Left ventricle myocardium superior (tissue), 1 donor: ENCODE measurements at regions not wholly inside any gene's neighbourhood (a gene's known extent, or its start where the extent isn't known, plus 50 kb on each side); places are given as distances from the start of the nearest gene placed in this dataset.
"Not testable (repeated sequence)": the region's sequence is repeated elsewhere in the genome, so short reads cannot be mapped to it uniquely, and the experiment has no call there.

Source experiments
- ATAC-seq: fragments of 200-7000 bp; cut with Tn5 transposase; one replicate; pipeline ENCODE4 v1.9.1; 2020; ENCODE audit warnings: mild to moderate bottlenecking, moderate library complexity
- DNase-seq: peaks from one replicate; pipeline ENCODE4 v3.0.0-alpha.2; 2020
- intact Hi-C: fragments of 100-400 bp; cut with micrococcal nuclease; formaldehyde crosslinking; loops from one replicate; pipeline ENCODE4 v1.11.0; 2022
- donor health status: DM: no; HTN: yes; CAD: no; lungs with severe emphysema.

DNA sequence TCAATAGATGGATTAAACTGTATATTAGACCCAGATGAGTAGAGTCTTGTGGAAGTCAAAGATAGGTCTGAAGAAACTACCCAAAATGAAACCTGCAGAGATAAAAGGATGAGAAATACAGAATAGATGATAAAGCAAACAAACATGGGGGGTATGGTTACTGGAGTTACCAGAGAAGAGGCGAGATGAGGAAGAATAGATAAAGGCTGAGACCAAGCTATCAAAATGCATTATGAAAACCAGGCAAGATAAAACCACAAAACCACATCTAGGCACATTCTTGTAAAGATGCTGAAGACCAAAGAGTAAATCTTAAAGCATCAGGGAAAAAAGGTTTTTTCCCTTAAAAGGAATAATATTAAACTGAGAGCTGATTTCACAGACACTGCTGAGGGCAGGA, 271.8 kb upstream of the NBPF12 start:
- DNase-seq, intact Hi-C loops, ATAC-seq: not testable (repeated sequence)

DNA sequence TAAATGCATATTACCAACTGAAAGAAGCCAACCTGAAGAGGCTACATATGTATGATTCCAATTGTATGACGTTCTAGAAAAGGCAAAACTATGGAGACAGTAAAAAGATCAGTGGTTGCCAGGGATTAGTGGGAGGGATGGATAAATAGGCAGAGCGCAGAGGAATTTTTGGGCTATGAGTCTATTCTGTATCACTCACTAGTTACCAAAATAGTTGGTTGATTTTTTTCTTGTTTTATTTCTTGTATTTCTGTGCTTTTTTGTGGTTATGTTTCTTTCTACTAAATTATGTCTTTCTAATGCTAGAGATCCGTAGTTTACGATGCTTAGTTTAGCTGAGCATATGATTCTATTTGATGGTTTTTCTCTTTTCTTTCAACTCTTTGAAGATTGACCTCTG, 277.9 kb upstream of the NBPF12 start:
- ATAC-seq, intact Hi-C loops, DNase-seq: not testable (repeated sequence)

DNA sequence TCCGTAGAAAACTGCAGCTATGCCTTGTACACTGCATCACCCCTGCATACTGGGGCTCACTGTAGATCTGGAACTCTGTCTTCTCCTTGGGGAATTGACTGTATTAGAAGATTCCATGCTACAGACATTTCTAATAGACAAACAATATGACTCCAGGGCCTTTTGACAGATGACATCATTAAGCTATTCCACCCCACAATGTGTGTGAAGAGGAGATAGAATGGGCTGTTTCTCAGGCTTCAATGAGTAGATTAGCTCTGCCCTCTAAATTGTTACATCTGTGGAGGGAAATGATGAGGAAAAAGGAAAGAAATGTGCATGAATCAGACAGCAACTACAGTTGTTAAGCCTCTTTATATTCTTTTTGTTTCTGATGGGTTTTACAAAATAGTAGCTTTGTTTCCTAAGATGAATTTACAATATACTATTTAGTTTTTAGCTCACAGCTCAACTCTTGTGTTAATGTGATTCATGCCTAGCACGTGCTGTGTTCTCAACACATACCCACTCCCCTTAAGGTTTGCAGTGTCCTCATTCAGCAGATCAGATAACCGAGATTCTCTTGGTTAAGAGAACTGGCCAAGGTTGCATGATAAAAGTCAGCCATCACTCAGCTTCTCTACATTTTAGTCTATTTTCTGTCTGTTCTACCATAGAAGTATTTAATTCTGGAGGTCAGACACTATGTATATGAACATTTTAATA, 281.6 kb upstream of the NBPF12 start:
- DNase-seq, intact Hi-C loops, ATAC-seq: not testable (repeated sequence)

DNA sequence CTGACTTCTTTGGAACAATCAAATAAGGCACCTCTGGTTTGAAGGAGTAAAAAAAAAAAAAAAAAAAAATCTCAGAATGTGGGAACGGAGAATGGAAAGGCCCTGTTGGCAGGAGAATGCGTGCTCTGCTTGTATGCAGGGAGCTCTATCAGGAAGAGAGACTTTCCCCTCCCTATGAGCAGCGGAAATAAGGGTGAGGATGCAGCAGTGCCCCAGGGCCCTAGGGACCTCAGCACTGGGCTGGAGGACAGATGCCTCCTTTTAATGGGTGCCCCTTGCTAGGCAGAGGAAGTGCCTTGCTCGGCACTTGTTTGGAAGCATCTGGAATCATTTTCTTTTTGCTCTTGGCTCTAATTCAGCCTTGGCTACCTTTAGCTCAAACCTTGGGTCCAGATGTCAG, 283.4 kb upstream of the NBPF12 start:
- DNase-seq, ATAC-seq, intact Hi-C loops: not testable (repeated sequence)

DNA sequence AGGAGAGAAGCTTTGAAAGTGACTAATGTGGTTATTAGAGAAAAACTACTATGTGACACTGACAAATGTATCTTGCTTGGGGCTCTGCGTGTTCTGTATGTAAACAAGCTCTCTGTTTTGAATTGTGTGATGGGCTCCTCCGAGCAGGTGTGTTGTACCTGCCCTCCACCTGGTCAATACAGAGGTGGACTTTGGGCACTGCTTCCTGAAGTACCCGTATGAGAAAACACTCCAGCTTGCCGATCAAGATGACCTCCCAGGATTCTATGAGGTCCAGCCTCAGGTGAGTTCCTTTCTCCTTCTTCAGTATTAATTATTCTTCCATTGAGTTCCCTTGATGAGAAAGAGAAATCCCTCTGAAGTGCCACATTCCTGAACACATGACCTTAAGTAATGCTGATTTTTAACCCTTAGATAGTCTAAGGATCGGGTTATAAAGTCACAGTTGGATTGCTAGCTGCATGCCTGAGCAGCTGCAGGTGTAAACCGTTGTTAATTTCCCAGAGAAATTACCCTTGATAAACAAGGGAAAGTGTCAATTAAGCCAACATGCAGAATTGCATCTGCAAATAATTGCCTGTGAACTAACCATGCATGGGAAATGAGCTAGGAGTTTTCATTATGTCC, 292.0 kb upstream of the NBPF12 start:
- intact Hi-C loops, ATAC-seq, DNase-seq: not testable (repeated sequence)

DNA sequence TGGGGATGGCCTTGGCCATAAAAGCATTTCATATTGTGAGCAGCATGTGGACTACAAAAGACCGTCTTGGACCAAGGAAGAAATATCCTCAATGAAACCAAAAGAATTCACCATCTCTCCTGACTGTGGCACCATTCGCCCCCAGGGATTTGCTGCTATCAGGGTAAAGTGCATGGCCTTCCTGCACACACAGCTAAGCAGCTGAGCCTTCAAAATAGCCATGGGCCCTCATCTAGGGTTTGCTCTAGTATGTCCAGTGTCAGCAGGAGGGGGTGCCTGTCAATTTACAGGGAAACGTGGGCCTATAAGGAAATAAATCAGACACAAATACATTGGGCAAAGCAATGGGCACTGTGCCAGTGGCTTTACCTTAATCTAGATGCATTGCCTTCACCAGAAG, 296.6 kb upstream of the NBPF12 start:
- DNase-seq, intact Hi-C loops: not testable (repeated sequence)
- peak; percentile 45 for ATAC-seq

DNA sequence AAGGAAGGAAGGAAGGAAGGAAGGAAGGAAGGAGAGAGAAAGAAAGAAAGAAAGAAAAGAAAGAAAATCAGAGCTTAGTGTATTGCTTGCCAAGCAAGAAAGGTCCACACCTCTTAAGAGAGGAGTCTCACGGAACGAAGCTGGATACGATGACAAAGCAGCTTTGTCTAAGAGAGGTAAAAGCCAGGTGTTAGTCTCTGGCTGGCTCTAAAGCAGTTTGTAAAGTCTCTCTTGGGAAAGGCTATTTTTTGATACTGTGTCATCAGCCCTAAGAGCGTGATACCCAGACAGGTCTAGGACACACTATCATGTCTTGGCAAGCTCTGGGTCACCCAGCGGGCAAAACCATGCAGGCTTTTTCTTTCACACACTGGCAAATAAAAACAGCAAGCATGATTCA, 297.5 kb upstream of the NBPF12 start:
- DNase-seq: peak; percentile 29
- ATAC-seq: peak; percentile 98
- intact Hi-C loops: not testable (repeated sequence)

DNA sequence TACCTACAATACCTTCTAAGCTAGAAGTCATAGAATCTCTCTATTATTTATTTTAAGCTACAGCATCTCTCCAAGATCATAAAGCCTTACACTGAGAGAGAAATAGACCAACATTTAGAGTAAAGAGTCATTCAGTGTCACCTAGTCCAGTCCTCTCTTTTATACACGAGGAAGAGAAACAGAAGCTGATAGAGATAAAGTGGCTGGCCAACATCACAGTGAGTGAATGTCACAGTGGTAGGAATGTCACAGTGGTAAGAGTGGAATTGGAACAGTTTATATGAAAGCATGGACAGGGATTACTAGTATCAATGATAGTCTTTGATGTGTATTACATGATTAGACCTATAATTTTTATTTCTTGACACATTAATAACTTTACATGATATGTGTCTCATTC, 307.8 kb upstream of the NBPF12 start:
- peak; percentile 94 for ATAC-seq
- DNase-seq, intact Hi-C loops: not testable (repeated sequence)

DNA sequence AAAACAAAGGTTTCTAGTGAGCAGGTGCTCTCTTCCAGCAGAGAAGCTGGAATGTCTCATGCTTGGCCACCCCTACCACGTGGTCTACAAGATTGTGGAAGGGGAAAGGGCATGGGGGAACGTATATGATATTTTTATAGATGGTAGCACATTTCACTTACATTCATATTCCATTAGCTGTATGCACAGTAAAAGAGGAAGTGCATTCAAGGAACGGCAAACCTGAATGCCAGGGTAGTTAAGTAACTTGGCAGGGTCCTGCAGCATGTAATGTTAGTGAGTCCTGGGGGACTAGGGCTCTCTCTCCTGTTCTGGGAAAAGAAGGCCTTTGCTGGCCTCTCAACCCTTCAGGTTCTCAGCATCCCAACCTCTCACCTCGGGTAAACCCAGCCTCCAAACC, 319.5 kb upstream of the NBPF12 start:
- ATAC-seq, intact Hi-C loops: not testable (repeated sequence)

DNA sequence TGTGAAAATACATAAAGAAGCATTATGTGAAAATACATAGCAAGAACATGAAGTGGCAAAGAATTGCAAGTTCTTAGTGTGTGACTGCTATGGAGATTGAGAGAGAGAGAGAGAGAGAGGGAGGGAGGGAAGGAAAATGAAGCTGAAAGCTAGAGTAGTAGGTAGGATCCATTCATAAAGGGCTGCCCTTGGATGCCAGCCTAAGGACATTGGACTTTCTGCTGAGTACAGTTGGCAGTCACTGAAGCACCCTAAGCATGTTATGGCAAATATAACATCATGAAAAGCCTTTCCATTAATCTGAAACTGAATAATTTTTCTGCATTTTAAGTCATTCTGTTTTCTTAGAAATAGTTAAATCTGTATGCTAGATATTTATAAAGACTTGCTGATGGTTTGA, 333.4 kb upstream of the NBPF12 start:
- ATAC-seq, DNase-seq, intact Hi-C loops: not testable (repeated sequence)

More for the DNA sequence above, 319.5 kb upstream of the NBPF12 start:
- not testable (repeated sequence) for DNase-seq

DNA sequence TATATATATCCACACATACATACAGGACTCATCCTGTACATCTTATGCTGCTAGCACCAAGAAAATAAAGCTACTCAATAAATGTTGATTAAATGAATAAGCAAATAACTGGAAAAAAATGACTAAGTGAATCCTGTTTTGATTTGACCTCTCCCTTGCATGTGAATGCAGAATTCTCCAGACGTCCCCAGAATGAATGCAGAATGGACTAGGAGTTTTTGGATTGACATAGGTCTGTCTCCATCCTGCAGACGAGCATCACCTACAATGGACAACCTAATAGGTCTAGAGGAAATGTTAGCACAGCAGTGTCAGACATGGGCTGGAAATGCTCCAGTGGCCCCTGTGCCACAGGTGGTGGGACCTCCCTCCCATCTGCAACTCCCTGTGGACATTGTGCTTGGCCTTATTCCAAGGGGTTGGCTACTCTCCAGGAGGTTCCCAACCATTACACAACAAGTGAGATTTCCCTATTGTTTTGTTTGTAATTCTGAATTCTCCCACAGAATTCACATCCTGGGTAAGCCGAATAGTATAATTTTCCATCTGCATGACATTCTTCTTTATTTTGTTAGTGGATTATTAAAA, 337.3 kb upstream of the NBPF12 start:
- intact Hi-C loops, ATAC-seq: not testable (repeated sequence)

DNA sequence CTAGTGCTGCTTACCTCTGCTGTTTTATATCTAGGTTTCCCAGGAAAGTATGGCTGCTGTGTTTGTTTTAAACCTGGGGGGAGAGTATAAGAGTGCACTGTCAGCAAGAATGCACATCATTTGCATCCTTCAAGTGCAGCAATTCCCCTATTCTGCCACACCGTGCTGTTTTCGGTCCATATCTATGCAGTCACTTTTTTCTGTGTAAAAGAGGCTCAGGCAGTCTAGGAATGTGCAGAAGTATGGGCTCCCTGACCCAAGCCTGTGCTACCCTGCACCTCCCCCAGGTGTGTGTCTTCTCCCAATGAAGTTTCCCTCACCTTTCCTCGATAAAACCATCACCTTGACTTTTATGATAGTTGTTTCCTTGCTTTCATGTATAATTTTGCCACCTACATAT, 338.2 kb upstream of the NBPF12 start:
- DNase-seq, intact Hi-C loops, ATAC-seq: not testable (repeated sequence)

More for the DNA sequence above, 337.3 kb upstream of the NBPF12 start:
- DNase-seq: not testable (repeated sequence)

DNA sequence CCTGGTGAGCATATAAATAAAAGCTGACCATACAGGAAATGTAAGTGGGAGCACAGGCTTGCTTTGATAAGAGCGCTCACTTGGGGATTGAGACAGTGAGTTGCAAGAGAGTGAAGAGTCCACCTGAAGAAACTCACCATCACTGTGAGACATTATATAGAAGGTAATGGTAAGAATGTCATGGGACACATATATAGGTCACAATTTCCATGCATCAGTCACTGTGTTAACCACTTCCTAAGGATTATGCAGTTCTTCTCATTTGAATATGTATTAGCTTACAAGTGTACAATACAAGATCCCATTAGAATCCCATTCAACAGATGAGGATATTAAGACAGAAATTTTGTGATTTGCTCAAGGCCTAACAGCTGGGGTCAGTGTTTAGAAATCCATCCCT, 352.4 kb upstream of the NOTCH2NLA start:
- intact Hi-C loops: not testable (repeated sequence)

DNA sequence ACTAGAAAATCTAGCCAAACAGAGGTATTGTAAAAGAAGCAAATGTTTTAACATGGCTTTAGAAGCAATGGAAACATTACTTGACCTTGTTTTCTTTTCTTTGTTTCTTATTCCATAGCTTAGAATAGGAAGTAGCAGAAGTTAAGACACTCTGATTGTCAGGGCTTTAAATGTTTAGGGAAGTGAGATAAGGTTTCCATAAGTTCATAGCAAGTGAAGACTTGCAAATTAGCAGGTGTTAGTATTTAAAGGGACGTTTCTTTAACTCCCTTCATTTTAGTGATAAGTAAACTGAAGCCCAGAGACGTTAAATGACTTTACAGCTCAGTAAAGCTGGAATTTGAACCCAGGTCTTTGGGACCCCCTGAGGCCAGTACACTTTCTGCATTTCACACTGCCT, 338.7 kb upstream of the NOTCH2NLA start:
- DNase-seq, intact Hi-C loops, ATAC-seq: not testable (repeated sequence)

More for the DNA sequence above, 352.4 kb upstream of the NOTCH2NLA start:
- not testable (repeated sequence) for DNase-seq, ATAC-seq

DNA sequence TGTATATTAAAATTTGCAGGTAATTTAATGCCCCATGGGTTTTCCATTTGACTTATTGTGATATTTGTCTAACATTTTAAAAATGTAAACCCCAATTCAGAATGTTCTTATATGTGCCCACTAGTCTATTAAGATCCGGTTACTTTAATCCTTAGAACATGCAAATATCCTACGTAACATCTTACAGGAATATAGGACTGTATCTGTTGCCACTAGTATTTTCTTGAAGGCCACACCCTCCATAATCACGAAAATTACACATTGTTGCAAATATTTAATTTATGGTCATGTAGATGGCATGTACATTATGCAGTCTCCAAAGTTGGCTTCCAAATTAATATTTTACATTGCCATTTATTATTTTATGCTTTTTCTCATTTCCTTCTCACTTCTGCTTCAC, 329.2 kb upstream of the NOTCH2NLA start:
- intact Hi-C loops, ATAC-seq, DNase-seq: not testable (repeated sequence)

DNA sequence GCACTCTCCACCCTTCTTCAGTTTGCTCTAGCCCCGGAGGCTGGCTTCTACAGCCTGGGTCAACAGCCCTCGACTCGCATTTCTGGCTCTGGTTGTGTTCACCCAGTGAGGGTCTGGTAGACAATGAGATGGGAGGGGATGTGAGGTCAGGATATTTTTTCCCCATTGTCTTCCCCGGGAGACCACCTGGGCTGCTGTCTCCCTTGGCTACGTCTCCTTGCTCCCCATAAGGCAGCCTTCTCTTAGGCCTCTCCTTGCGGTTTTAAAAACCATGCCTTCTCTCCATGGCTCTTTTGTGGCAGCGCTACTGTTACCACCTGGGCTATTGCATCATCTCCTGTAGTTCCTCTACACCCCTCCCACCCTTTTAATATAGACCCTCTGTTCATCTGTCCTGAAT, 327.6 kb upstream of the NOTCH2NLA start:
- intact Hi-C loops, ATAC-seq, DNase-seq: not testable (repeated sequence)

DNA sequence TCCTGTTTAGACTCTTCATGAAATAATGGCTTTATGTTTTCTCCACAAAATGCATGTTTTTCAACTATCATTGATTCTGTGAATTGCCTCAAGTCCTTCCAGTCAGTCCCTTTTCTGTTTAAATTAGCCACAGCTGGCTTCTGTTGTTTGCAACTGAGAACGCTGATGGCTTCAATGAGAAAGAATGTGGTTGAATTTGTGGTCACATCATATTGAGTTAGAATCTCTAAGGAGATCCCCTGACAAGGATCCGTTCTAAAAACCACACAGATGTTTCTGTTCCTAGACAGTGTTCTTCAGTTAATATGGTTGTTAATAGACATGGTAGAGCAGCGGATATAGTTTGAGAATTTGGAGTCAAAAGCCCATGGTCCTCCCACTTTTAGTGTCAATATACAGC, 323.6 kb upstream of the NOTCH2NLA start:
- DNase-seq, intact Hi-C loops, ATAC-seq: not testable (repeated sequence)

DNA sequence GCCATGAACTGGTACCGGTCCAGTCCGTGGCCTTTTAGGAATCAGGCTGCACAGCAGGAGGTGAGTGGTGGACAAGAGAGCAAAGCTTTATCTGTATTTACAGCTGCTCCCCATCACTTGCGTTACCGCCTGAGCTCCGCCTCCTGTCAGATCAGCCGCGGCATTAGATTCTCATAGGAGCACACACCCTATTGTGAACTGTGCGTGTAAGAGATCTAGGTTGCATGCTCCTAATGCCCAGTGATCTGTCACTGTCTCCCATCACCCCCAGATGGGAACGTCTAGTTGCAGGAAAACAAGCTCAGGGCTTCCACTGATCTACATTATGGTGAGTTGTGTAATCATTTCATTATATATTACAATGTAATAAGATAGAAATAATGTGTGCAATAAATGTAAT, 319.9 kb upstream of the NOTCH2NLA start:
- intact Hi-C loops, ATAC-seq, DNase-seq: not testable (repeated sequence)

DNA sequence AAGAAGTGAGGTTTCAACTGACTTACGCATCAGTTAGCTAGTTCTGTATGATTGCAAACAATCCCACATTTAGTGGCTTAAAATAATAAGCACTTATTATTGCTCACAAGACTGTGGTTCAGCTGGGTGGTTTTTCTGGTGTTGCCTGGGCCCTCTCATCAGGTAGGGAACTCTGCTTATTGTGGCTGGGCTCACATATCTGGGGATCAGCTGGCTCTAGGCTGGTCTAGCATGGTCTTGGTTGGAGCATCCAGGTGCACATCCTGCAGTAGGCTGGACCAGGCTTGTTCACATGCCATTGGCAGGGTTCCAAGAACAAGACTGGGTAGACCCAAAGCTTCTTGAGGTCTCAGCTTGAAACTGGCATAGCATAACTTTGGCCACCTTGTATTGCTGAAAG, 317.4 kb upstream of the NOTCH2NLA start:
- intact Hi-C loops, DNase-seq, ATAC-seq: not testable (repeated sequence)
